IMR-90 (cell line): ENCODE measurements at regions not wholly inside any gene's neighbourhood (a gene's known extent, or its start where the extent isn't known, plus 50 kb on each side); places are given as distances from the start of the nearest gene placed in this dataset.

Source experiments
- CEBPB ChIP-seq: IDR thresholded peaks from 2 replicates; pipeline ENCODE4 v1.6.1; 2012; ENCODE audit warnings: low read depth, low read length, improper control_type of control experiment
- CHD1 ChIP-seq: IDR thresholded peaks from 2 replicates; pipeline ENCODE4 v1.6.1; 2012; ENCODE audit warnings: low read depth, low read length, improper control_type of control experiment
- FOS ChIP-seq: fragments of 150-350 bp; IDR thresholded peaks from 2 replicates; pipeline ENCODE4 v1.6.1; 2016; ENCODE audit warnings: low read depth, low read length
- MAFK ChIP-seq: IDR thresholded peaks from 2 replicates; pipeline ENCODE4 v1.6.1; 2012; ENCODE audit warnings: low read depth, low read length, improper control_type of control experiment
- MAZ ChIP-seq: IDR thresholded peaks from 2 replicates; pipeline ENCODE4 v1.6.1; 2012; ENCODE audit warnings: low read depth, mild to moderate bottlenecking, low read length, improper control_type of control experiment, moderate library complexity, borderline replicate concordance
- NFE2L2 ChIP-seq: fragments of 150-350 bp; IDR thresholded peaks from 2 replicates; pipeline ENCODE4 v1.6.1; 2016; ENCODE audit warnings: low read depth, mild to moderate bottlenecking, low read length
- POLR2A ChIP-seq: IDR thresholded peaks from 2 replicates; pipeline ENCODE4 v1.6.1; 2012; ENCODE audit warnings: mild to moderate bottlenecking, low read depth, low read length
- RAD21 ChIP-seq: IDR thresholded peaks from 2 replicates; pipeline ENCODE4 v1.6.1; 2012; ENCODE audit warnings: low read length, improper control_type of control experiment
- RCOR1 ChIP-seq: IDR thresholded peaks from 2 replicates; pipeline ENCODE4 v1.6.1; 2012; ENCODE audit warnings: mild to moderate bottlenecking, low read length, improper control_type of control experiment; ENCODE audit not compliant: insufficient replicate concordance
- RFX5 ChIP-seq: IDR thresholded peaks from 2 replicates; pipeline ENCODE4 v1.8.0; 2012; ENCODE audit warnings: low read depth, mild to moderate bottlenecking, low read length, moderate library complexity
- USF2 ChIP-seq: fragments of 150-350 bp; IDR thresholded peaks from 2 replicates; pipeline ENCODE4 v1.6.1; 2017; ENCODE audit warnings: mild to moderate bottlenecking, antibody characterized with exemption, low read length, low read depth
- TF ChIP-seq, protein P1 (sequence below): conservative IDR thresholded peaks from 2 replicates; pipeline ENCODE4 v1.5.1; 2012; ENCODE audit warnings: mild to moderate bottlenecking, low read depth, low read length, improper control_type of control experiment

GRCh38 chr22:22061085-22062077, 78.8 kb upstream of the TOP3B start:
- no peak for TF ChIP-seq NFE2L2
- TF ChIP-seq, protein P1, sequence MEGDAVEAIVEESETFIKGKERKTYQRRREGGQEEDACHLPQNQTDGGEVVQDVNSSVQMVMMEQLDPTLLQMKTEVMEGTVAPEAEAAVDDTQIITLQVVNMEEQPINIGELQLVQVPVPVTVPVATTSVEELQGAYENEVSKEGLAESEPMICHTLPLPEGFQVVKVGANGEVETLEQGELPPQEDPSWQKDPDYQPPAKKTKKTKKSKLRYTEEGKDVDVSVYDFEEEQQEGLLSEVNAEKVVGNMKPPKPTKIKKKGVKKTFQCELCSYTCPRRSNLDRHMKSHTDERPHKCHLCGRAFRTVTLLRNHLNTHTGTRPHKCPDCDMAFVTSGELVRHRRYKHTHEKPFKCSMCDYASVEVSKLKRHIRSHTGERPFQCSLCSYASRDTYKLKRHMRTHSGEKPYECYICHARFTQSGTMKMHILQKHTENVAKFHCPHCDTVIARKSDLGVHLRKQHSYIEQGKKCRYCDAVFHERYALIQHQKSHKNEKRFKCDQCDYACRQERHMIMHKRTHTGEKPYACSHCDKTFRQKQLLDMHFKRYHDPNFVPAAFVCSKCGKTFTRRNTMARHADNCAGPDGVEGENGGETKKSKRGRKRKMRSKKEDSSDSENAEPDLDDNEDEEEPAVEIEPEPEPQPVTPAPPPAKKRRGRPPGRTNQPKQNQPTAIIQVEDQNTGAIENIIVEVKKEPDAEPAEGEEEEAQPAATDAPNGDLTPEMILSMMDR: peak; percentile 38
- peak; percentile 56; the same call in 1 of the 2 replicates for TF ChIP-seq CEBPB
- TF ChIP-seq POLR2A: no peak
- no peak for TF ChIP-seq MAZ
- no peak for TF ChIP-seq RCOR1
- no peak for TF ChIP-seq MAFK
- TF ChIP-seq USF2: no peak
- TF ChIP-seq CHD1: no peak
- peak; percentile 23; the same call in 1 of the 2 replicates for TF ChIP-seq RAD21
- TF ChIP-seq RFX5: no peak
- TF ChIP-seq FOS: no peak
